Right ventricle myocardium inferior (tissue), 1 donor: ENCODE measurements at regions not wholly inside any gene's neighbourhood (a gene's known extent, or its start where the extent isn't known, plus 50 kb on each side); places are given as distances from the start of the nearest gene placed in this dataset.

Experiments used
- ATAC-seq: fragments of 200-7000 bp; cut with Tn5 transposase; one replicate; pipeline ENCODE4 v1.9.1; 2020; ENCODE audit warnings: mild to moderate bottlenecking, moderate library complexity
- DNase-seq: peaks from one replicate; pipeline ENCODE4 v3.0.0; 2021; ENCODE audit errors: missing footprints
- intact Hi-C: fragments of 100-400 bp; cut with DNase I; formaldehyde crosslinking; loops from one replicate; pipeline ENCODE4 v1.11.0; 2022
- donor health status: DM: no; HTN: yes; CAD: no; lungs with severe emphysema.

DNA sequence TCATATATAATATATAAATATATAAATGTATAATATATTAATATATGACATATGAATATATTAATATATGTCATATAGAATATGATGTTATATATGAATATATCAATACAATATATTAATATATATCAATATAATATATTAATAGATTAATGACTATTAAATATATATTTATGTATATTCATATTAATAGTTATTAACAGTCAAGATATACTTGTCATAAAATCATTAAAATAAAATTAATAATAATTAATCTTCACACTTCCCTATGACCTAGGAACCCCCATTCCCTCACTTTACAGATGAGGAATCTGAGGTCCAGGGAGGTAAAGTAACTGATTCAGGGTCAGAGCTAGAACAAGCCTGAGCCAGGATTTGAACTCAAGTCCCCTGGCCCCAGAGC lies 70.6 kb upstream of the SLC6A11 start:
- DNase-seq (no peak), ATAC-seq (no peak)
- intact Hi-C loops, result no loop called here

DNA sequence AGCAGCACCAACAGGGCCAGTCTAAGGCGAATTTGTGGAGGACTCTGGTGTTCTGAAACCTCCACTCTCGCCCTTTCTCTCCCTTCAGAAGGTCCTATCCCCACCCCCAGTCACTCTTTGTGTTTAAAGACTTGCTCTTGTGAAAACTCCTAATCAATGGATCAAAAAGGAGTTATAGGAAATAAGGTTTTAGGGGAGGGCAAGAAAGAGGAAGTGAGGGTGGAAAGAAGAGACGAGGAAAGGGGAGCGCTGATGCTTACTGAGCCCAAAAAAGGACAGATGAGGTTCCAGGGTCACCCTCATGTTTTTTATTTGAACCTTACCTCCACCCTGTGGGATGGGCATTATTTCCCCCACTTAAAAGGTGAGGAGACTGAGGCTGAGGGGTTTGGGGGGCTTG lies 70.0 kb upstream of the SLC6A11 start:
- DNase-seq (no peak), ATAC-seq (no peak)
- intact Hi-C loops, result no loop called here

DNA sequence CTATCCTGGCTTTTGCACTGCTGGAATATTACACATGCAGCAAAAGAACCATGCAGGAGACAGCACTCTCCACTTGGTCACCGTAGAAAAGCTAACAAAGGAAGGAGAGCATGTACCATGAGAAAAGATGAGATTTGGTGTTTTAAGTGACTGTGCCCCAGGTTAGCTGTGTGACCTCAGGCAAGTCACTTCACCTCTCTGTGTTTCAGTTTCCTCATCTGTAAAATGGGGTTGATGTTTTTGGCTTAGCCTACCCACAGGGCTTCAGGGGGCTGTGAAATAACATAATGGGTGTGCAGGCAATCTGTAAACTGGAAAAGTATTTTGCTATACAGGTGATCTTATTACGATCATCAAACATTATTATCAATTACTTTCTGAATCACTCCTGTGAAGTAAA lies 69.3 kb upstream of the SLC6A11 start:
- ATAC-seq (no peak), DNase-seq (no peak)
- intact Hi-C loops, result no loop called here

DNA sequence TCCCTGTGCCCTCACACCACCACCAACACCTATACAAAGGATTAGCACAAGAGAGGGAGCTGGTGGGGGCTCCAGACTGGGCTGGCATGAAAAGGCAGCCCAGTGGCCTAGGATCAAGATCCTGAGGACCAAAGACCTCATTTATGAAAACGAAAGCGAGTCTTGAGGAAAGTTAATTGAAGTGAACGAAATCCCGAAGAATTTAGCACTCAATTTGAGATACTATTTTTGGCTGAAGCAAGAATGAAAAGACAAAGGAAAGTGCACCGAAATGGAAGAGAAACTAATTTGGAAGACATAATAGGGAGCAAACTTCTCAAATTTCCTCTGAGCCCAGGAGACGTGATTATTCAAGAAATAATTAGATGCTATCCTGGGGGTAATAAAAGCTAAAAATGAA lies 68.7 kb upstream of the SLC6A11 start:
- ATAC-seq (no peak), DNase-seq (no peak)
- intact Hi-C loops, result no loop called here

DNA sequence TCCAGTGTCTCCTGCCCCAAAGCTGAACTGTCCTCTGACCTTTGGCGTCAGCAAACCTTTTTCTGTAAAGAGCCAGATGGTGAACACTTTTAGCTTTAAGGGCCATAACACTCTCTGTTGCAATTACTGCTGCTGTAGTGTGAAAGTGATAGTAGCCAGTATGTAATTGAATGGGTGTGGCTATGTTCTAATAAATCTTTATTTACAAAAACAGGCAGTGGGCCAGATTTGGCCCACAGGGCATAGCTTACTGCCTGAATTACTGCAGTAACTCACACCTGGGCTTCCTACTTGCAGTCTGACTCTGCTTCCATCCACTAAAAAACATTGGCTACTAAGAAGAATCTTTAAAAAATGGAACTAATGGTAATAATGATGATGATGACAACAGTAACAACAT lies 68.0 kb upstream of the SLC6A11 start:
- intact Hi-C loops, result no loop called here
- ATAC-seq, result no peak
- no peak for DNase-seq

DNA sequence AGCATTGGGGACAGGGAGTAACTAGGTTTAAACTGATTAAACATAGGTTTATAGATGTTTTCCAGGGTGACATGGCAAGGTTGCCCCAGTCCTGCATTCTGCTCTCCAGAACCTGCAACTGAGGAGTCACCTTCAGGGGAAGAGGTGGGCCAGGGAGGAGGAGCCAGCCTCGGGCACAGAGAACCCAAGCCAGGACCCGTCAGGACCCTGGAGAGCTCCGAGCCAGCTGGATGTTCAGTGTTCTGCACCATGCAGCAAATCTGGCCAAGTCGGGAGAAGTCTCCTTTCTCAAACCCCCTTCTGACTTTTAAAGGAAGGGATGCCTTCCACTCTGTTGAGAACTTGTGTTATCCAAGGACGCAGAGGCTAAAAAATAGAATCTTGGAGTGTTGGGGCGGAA lies 62.1 kb upstream of the SLC6A11 start:
- intact Hi-C loops, result loop anchor here (10.0 kb wide), 2 partner anchors 131 to 191 kb away; no protein-coding TSS in a partner anchor
- no peak for ATAC-seq
- DNase-seq, result no peak

DNA sequence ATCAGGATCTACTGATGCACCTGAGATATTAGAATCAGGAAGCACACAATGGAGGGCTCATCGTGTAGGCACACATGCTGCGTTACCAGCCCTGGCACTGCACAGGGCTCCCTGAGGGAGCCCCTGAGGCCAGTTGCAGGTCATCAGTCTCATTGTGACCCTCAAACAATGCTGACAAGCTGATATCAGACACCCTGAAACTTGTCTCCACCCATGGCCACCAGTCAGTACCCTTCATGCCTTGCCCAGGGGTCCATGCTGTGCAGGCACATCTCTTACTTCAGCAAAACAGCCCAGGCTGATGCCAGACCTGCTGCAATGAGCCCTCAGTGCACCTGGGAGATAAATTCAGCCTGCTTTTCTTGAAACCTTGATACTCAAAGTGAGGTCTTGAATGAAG lies 59.5 kb upstream of the SLC6A11 start:
- no peak for ATAC-seq
- no peak for DNase-seq
- intact Hi-C loops, result loop anchor here (10.0 kb wide), 2 partner anchors 128 to 188 kb away; no protein-coding TSS in a partner anchor

DNA sequence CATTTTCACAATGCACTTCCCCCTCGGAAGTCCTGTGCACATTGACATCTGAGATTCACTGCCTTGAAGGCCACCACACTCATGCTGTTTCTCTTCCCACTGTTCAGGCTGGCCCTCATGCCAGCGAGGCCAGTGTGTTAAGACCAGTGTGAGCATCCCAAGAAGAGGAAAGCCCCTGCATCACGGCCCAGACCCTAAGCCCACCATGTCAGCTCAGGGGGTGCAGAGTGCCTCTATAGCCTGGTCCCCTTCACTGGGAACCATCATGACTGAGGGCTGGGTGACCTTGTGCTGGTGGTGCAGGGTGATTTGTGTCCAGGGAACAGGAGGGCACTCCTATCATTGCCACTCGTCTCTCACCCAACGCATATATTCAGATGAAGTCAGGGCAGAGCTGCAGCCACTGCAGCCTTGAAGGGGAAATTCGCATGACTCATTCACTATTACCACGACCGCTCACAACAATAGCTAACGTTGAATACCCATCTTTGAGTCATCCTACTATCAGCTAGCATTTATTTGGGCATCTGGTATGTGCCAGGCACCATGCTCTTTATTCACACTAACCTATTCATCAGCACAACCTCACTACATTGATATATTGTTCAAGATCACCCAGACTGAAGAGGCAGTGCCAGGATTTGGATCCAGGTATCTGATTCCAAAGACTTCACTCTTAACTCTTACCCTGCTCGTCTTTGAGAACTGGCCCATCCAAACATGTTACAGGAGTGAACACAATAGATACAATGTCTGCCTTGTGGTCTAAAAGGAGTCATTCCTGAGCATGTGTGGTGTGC lies 58.8 kb upstream of the SLC6A11 start:
- DNase-seq (no peak), ATAC-seq (no peak)
- intact Hi-C loops, result loop anchor here (10.0 kb wide), 2 partner anchors 128 to 188 kb away; no protein-coding TSS in a partner anchor

DNA sequence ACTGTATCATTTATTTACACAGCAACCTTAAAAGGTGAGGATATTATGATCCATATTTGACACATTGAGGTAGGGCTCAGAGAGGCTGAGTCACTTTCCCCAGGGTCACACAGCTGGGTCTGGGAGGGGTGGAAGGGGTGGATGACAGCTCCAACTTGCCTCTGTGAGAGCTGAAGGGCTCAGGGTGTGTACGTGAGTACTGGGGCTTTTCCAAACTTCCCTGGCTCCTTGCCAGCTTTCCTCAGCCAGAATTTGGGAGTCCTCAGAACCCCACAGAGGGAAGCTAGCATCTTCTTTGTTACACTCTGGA lies 58.3 kb upstream of the SLC6A11 start:
- intact Hi-C loops, result loop anchor here (1.0 to 10.0 kb wide), 3 partner anchors 127 to 302 kb away; no protein-coding TSS in a partner anchor
- ATAC-seq (no peak), DNase-seq (no peak)

DNA sequence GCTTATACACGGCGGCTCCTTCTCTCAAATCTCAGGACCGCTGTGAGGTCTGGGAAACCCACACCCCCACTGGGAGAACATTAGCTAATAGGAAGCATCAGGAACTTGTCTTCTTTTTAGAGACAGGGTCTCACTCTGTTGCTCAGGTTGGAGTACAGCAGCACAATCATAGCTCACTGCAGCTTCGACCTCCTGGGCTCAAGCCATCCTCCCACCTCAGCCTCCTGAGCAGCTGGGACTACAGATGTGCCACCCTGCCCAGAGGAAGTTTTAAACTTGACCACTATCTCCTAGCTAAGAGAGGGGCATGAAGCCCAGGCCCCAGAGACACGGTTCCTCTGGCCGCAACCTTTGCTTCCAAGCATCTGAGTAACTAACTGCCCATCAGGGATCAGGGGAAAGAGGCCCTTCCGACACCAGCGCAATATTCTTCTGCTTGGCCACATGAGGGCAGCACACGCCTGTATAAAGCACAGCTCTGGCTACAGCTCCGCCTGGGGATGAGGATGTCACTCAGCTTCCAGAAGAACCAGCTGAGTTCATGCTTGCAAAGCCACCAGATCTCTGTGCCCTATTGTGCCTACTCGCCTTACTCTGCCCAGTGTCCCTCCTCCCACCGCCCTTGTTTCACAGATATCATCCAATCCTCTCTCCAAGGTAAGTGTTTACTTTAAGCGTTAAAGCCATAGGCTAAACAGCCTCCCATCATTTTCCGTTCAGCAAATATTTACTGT lies 57.6 kb upstream of the SLC6A11 start:
- intact Hi-C loops, result loop anchor here (1.0 to 10.0 kb wide), 3 partner anchors 126 to 301 kb away; no protein-coding TSS in a partner anchor
- DNase-seq, result no peak
- peak; percentile 76 for ATAC-seq

DNA sequence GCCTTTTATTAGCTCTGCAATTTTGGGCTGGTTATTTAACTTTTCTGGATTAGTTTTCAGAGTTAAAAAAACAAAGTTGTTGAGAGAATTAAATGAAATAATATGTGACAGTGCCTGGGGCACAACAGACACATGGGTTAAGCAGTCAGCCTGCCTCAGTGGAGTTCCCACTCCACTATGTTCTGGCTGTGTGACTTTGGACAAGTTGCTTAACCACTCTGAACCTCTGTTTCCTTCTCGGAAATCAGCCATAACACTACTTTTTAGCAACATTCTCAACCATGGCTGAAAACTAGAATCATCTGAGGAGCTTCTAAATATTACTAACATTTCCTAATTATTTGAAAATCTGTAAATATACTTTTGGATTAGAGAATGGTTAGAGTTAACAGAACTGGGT lies 56.5 kb upstream of the SLC6A11 start:
- ATAC-seq (no peak), DNase-seq (no peak)
- intact Hi-C loops, result loop anchor here (10.0 kb wide), 2 partner anchors 125 to 185 kb away; no protein-coding TSS in a partner anchor

DNA sequence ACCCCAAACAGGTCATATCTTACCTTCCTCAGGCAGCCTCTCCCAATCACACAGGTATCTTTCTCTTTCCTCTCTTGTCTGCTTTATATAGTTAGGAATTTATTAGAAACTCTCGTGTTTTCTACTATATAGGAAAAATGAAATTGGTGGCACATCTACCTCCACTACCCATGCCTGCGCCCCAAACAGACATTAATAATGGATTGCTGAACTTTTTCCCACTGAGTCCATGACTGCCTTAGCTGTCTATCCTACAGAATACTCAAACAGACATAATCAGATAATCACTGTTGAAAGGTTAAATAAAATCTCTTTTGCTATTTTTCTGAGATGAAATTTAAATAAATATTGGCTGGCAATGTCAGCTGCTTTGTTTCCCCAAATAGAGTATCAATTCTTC lies 55.8 kb upstream of the SLC6A11 start:
- ATAC-seq, result no peak
- intact Hi-C loops, result no loop called here
- DNase-seq, result no peak

DNA sequence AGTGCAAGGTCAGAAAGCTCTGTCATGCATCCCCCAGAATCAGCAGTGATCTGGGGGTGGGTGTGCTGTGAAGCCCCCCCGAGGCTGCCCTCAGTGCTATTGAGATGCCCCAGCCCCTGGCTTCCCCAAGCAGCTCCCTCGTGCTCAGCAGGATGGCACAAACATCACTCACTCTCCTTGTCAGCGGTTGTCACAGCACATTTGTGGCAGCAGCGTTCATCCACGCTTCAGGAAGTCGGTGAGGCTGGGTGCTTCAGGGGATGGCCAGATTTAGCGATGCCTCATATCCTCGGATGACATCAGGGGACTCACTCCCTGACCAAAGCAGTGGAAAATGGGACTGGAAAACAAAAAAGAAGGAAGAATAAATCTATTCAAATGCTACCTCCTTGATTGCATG lies 54.4 kb upstream of the SLC6A11 start:
- intact Hi-C loops, result no loop called here
- no peak for ATAC-seq
- no peak for DNase-seq

DNA sequence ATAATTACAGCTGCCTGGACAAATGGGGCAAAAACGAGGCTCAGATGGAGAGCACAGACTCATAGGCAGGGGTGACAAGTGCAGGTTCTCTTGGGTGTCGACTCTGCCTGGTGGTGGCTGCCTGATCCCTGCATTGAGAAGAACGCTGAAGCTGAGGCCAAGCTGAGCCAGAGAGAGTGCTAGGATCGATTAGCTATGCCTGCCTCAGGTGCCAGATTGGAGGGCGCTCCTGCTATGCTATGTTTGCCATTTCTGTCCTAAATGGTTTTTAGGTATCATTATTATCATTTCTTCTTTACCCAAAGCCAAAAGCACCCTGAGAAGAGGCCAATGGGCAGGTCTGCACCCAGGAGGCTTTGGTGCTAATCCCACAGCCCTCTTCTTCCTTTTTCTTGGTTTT lies 53.9 kb upstream of the SLC6A11 start:
- no peak for DNase-seq
- intact Hi-C loops, result no loop called here
- no peak for ATAC-seq

DNA sequence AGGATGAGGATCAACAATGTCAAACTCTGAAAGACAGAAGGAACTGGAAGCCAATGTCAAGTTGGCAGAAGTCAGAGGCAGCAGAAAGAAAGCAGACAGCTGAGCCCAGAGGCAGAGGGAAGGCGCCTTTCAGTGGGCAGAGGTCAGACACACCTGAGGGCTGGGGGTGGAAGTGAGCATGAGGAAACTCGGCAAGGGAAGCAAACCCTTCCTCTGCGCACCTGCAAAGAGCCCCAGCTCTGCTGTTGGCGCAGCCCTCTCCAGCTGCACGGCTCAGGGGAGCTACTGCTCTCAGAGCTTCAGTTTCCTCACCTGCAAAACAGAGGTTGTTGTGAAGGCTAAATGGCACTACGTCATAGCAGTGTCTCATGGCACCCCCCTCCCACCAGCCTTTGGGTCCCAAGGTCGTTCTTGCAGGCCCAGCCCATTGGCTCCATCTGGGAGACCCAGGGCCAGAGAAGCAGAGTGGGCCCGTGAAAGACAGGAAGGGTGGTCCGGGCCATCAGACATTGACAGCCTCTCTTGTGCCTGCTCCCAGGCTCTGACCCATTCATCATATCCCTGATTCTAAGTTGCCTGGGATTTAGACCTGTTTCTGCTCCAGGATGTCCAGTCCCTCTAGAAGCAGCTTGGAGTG lies 53.3 kb upstream of the SLC6A11 start:
- DNase-seq (no peak), ATAC-seq (no peak)
- intact Hi-C loops, result no loop called here

DNA sequence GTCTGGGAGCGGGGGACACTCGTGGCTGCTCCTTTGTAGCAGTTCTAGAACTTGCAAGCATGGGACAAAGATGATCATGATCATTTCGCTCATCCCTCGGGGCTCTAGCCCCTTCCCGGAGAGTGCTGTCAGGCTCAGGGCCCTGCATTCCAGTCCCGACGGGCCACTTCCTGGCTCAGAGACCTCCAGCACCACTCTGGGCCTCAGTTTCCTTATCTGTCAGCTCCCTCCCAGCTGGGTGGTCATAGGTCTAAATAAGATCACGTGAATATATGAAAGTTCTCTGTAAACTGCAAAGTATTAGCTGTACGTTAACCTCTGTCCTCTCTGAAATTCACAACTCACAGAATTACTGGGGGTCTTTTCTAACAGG lies 52.8 kb upstream of the SLC6A11 start:
- intact Hi-C loops, result no loop called here

DNA sequence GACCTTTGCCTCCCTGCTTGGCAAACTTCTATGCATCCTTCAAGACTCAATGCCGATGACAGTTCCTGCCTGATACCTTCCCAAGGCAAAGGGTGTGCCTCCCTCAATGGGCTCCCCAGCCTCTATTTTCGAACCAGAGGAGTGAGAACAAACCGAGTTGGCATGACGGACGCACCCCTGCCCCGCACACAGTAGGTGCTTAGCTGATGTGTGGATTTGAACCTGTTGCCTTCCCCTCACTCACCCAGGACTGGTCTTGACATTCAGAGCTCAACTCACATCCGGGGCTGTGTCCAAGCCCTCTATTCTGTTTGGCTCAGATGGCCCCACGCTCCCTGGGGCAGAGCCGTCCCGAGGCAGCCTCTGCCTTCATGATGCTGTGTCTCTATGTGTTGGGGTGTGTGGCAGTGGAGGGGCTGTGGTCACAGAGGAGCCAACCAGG lies 52.2 kb upstream of the SLC6A11 start:
- ATAC-seq, result no peak
- intact Hi-C loops, result no loop called here
- no peak for DNase-seq

More for the DNA sequence above, 52.8 kb upstream of the SLC6A11 start:
- no peak for DNase-seq
- ATAC-seq, result no peak

DNA sequence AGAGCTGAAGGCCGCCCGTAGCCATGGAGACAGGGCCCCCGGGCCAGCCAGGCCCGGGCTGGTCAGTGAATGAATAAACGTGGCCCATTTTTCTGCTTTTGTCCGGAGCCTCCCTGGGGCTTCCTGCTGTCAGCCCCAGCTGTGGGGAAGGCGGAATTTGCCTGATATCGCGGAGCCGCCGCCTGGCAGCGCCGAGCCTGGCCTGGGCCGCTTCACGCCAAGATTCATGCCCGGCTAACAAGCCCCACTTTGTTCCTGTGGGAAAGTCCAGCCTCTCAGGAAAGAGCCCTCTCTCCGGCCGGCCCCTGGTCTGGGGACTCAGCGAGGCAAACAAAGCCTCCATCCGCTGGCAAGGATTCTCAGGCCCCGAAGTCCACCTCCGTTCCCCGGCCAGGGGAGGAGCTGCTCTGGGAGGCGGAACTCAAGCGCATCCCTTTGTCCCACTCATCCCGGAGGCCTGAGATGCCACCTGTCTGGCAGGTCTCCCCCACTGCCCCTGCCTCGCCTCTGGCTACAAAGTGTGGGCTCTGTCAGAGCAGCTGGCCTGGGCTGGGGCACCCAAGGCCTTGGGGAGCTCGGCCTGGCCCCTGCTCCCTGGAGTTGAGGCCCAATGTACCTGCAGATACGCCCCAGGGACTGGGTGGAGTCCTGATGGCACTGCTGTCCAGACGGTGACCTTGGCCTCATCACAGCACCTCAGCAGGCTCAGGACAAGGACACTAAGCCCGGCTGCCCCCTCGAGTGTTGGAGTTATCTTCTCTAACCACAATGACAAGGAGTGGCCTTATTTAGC lies 51.6 kb upstream of the SLC6A11 start:
- DNase-seq, result no peak
- intact Hi-C loops, result no loop called here
- no peak for ATAC-seq
